NCI-H1436 treated with DMSO at 0.1 percent for 48 hours (cell line): ENCODE measurements at regions not wholly inside any gene's neighbourhood (a gene's known extent, or its start where the extent isn't known, plus 50 kb on each side); places are given as distances from the start of the nearest gene placed in this dataset.

ENCODE experiments used
- DNase-seq: peaks from one replicate; lab custom pipeline; 2025; lab: John Stamatoyannopoulos, UW

DNA sequence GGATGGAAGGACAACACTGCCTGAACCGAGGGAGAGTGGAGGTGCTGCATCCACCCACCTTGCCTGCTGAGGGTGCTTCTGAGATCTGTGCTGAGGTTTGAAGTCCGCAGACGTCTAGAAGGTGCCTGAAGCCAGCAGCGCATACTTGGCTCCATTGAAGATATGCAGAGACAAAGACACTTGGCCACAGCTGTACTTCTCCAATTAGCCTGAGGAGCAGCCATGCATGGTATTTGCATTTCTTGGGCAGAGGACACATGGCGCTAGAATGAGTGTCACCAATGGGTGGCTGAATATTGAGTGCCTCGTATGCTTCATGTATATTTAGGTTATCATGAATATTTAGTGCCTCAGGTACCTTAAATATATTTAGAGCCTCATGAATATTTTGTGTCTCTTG, 128.7 kb upstream of the ATP6AP2 start:
- no peak for DNase-seq

DNA sequence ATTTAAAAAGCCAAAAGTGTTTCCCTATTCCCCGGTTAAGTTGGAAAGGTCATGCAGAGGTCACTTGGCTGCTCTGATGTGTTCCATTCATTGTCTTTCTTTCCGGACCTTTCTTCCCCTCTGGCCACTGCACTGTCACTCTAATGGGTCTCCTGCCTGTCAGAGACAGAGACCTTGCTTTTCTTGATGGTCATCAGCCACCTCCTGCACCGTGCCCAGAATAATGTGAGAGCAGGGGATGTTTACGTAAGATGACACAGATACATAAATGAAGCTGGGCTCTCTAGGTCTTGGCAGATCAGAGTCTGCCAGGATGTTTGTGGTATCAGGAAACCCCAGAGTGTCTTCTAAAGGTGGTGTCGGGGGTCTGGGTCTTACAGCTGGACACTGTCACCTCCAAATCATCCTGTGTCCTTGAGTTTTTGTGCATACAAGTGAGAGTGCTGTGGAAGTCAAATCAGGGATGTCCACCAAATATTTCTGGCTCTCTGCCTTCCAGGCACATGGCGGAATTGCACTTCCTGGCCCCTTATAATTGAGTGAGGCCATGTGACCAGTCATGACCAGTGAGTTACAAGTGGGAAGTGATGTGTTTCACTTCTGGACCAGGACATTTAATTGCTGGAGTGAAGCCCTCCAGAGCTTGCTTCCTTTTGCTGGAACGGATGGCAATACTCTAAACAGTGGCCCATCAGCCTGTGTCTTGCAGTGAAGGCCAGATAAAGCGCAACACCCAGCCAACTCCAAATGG, 130.6 kb upstream of the ATP6AP2 start:
- DNase-seq = no peak

DNA sequence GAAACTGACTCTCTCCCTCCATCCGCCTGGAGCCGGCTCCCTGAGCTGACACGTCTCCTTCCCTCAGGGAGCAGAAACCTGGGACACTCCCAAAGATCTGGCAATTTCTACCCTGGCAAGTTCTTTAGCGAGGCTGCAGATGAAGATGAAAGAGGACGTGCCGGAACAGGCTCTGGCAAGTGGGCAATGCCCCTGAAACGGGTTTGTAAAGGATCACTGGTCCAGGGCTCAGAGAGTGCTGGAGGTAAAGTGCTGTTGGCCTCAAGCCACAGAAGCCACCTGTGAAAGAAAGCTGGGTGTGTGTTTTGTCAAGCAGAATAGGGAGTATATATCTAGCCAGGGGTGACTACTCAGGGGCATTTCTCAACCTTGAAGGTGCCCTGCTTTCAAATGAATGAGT, 131.4 kb upstream of the ATP6AP2 start:
- no peak for DNase-seq

DNA sequence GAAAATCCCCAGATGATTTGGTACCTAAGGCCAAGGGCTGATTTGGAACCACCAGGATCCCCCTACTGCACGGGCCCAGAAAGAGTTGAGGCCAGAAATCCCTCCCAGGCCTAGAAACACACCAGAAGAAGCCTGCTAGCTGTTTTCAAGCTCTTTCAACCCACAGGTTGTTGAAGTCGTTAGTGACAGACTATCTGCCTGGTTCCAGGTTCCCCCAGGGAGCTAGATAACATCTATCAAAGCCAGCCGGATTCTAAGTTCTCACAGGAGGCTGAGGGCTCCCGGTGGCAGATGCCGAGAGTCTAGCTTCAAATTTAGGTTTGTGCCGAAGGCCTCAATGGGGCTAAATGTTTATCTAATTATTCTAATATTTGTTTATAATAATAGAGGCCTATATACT, 132.0 kb upstream of the ATP6AP2 start:
- no peak for DNase-seq

DNA sequence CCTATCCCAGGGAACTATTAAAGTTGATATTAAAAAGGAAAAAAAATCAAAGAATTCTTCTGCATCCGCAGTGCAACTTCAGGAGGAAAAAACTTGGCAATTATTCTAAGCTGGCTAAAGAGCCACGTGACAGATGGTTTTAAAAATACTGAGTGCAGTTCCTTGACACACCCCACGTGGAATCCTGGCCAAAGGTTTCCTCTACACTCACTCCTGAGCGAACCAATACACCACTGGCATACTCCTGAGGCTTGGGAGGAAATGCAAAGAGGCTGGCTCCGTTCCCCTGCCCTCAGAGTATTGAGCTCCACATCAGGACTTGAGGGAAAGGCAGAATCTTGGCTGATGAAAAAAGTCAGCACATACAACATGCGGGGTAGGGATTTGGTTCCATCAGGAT, 133.8 kb upstream of the ATP6AP2 start:
- no peak for DNase-seq

DNA sequence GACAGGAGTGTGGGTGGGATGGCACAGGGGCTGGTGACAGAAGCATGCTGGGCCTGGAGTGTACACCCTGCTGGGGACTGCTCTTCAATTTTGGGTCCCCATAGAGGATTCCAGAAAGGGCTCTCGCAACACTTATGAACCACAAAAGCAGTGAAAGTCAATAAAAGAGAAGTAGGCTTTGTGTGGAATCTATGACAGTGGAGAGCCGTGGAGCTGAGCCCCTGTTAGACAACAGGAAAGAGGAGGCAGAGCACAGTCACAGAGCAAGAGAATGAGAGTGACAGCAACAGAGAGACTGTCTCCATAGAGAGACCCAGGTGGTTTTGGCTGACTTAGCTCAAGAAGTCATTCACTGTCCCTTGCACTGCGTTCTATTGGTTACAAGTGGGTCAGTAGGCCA, 135.1 kb upstream of the ATP6AP2 start:
- DNase-seq = no peak

DNA sequence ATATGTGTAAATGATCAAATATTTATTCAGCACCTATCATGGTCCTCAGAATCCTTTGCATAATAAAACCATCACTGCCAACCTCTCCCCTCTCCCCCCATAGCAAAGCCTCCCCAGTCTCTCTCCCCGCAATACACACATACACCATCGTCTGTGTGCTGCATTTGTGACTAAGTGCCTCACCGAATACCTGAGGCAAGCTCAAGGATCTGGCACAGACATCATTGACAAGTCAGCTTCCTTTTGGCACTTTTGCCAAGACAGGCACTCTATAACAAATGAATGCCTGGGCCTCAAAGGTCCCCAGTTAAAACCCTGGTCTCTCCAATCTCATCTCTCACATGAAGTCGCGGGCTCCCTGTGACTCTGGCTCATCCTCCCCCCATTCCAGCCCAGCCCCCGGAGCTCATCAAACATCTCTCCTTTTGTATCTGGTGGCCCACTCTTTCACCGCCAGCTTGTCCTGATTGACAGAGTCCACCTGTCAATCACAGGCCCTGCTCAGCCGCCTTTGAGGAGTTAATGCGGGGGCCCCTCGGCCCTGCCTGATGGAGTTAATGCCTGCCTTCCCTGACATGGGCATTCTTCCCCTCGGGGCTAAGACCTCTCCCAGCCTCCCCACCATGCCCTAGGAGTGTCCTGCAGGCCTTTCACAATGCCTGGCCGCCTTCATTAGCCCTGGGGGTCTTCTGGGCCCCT, 135.8 kb upstream of the ATP6AP2 start:
- no peak for DNase-seq

DNA sequence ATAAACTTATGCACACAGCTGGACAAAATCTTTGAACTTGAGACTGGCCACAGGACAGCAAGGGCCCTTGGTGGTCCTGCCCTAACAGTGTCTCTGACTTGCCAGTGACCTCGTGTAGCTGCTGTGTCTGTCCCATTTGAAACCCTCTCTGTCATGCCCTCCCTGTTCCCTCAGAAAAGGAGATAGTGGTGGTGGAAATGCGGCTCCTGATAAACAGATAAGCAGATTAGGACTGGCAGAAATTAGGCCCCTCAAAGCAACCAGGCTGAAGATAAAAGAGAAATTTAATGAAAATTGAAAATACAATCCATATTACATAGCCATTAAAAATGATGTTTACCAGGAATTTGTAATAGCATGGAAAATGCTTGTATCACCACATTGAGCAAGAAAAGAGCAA, 136.6 kb upstream of the ATP6AP2 start:
- no peak for DNase-seq

DNA sequence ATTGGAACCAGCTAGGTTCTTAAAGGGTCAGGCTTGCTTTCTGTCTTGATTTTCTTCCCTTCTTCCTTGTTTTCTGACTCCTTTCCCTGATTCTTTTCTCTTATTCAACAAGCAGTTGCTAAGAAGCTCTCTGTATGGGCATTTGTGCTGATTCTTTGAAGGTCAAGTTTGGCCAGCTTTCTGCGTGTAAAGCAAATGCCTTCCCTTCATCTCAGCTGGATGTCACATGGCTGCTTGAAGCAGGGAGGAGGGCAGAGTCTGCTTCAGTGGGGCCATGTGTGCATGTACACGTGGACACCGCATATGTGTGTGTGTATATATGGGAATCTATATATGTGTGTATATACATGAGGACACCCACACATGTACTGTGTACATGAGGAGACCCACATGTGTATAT, 139.9 kb upstream of the ATP6AP2 start:
- DNase-seq = no peak

DNA sequence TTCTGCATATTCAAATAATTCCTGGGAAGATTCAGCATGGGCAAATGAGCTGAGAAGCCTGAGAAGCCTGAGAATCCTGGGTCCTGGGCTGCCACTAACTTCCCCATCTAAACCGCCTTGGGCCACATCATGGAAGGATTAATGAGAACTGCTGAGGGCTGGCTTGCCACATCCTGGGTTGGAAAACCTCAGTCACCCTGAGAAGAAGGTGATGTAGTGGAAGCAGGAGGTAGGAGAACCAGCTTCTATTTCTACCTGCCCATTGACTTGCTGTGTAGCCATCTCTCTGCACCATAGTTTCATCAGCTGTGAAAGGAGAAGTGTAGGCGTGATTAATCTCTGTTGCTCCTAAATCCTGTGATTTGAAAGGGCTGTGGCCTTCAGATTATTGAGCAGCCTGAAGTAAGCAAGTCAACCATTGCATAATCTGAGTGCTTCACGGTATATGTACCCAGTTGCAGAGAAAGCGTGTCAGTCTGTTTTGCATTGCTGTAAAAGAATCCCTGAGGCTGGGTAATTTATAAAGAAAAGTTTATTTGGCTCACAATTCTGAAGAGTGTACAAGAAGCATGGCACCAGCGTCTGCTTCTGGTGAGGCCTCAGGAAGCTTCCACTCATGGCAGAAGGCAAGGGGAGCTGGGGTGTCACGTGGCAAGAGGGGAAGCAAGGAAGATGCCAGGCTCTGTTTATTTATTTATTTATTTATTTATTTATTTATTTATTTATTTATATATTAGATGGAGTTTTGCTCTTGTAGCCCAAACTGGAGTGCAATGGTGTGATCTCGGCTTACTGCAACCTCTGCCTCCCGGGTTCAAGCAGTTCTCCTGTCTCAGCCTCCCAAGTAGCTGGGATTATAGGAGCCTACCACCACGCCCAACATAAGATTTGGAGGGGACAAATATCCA, 140.9 kb upstream of the ATP6AP2 start:
- no peak for DNase-seq

DNA sequence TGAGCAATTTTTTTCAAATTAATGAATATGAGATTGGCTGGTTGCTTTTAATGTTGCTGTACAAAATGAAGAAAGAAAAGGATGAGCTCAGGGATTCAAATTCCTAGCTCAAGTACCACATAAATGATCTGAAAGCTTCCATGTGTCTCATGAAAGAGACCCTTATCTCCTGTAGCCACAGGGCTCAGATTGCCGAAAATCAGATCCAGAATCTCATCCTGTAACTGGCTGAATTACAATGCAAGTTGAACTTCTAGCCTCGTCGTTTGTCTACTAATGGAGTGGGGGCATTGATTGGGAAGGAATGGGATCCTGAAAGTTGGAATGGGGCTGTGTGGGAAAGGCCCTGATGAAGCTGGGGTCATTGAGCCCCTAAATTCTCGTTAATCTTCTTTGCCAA, 143.4 kb upstream of the ATP6AP2 start:
- no peak for DNase-seq

DNA sequence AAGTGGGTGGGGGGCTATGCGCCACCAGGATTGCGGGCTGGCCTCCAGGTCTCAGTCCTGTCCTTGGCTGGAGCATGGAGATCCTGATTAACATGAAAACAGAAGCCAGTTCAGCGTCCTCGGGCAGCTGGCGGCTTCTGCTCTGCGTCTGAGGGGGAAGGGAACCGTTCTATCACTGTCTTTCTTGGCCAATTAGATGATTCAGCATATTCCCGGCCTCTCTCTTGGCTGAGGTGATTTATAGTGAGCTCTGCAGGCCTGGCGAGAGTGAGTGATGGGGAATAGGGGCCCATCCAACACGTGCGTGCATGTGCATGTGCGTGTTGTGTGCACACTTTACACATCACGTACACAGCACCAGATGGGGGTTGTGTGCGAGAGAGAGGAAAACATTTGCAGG, 145.8 kb upstream of the ATP6AP2 start:
- peak; percentile 17 for DNase-seq

DNA sequence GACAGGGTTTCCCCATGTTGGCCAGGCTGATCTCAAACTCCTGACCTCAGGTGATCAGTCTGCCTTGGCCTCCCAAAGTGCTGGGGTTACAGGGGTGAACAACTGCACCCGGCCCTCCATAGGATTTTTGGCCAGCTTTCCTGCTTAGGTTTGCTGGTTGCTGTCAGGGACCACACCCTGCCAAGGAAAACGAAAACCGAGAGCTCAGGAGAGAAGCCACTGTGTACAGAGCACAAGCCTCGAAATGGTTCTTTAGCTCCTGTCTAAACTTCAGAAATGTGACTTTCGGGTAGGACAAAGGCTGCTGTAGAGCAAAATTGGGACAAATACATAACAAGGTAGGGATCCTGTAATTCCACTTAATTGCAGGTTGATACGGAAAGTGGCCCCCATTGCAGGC, 146.3 kb upstream of the ATP6AP2 start:
- no peak for DNase-seq

DNA sequence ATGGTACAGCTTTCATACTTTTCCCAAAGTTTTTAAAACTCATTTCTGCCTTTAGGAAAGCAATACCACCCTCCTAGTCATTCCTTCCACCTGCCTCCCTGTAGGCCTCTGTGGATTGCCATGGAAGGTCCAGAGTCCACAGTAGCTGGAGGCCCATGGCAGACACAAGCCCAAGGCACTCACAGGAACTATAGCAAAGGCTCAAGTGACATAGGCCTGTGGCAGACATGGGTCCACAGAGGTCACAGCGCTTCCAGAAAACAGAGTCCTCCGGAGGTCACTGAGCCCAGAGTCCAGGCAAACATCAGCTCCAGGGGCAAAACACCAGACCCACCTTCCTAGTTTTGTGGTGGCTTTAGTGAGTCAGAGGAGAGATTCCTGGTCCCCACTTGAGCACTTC, 147.6 kb upstream of the ATP6AP2 start:
- no peak for DNase-seq

DNA sequence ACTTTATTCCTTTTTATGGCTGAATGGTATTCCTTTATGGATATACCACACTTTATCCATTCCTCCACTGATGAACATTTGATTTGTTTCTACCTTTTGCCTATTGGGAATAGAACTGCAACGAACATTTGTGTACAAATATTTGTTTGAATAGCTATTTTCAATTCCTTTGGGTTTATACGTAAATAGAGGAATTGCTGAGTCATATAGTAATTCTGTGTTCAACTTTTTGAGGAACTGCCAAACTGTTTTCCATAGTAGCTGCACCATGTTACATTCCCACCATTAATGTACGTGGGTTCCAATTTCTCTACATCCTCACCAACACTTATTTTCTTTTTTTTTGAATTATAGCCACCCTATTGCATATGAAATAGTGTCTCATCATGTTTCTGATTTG, 156.5 kb upstream of the ATP6AP2 start:
- DNase-seq = no peak

DNA sequence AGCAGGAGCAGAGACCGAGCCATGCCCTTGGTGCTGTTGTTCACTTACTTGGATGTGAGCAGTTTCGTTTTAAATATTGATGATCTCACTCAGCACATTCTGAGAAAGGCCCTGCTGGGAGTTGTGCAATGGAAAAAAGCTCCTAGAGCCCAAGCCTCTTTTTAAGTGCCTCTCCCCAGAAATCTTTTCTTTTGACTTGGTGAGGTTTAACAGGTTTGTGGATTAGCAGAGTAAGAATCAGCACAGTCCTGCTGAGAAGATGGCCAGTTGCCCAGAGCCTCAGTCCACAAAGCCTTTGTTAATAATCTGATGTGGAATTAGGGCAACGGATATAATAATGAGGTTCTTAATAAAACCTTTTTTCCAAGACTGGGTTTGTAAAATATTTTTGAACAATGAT, 157.5 kb upstream of the ATP6AP2 start:
- no peak for DNase-seq

DNA sequence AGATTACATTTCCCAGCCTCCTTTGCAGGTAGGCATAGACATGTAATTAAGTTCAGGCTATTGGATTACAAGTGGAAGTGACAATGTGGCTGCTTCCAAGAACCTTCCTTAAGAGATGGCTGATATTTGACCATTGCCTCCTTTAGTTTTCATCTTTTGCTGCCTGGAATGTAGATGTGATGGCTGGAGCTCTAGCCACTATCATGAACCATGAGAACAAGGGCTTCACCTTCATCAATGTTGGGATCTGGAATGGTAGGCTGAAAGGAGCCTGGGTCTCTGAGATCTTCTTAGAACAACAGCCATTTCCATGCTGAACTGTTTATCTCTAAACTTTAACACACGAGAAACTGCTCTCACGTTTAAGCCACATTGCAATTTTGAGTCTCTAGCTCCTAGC, 158.7 kb upstream of the ATP6AP2 start:
- DNase-seq = no peak

DNA sequence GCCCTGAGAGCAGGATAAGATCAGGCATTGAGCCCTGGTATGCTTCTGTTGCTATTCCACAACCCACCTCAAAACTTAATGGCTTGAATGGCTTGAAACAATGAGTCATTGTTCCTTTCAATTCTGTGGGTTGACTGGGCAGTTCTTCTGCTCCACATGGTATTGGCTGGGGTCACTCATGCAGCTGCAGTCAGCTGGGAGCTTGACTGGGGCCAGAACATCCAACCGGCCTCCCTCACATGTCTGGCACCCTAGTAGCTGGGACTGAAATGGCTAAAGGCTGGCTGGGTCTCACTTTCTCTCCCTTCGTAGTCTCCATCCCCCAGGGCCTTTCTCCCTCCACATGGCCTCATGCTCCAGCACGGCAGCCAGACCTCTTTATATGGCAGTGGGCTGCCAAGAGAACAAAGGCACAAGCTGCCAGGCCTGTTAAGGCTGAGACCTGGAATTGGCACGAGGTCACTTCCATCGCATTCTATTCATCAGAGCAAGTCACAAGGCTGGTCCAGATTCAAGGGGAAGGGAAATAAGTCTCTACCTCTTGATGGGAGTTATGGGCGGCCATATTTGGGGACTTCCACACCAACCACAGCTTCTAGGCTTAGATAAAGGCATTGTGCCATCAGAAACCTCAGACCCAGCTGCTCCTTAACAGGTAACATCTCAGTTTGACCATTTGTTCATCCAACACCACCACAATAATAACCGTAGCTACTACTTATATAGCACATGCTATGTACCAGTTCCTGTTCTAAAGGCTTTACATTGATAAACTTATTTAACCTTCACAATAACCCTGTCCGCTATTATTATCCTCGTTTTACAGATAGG, 159.7 kb upstream of the ATP6AP2 start:
- no peak for DNase-seq

DNA sequence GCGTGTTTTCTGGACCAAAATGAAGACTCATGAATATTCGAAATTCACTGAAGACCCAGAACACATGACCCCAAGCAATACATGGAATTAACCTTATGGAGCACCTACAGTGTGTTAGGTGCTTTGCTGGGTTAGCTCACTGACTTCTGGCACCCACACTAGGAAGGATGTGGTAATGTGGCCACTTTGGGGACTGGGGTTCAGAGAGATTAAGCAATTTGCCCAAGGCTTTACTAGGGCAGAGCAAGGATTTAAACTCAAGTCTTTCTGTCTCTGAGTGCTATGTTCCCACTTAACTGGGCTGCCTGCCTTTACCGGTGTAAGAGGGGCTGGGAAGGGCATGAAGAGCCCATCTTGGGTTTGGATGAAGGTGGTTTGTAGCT, 162.0 kb upstream of the ATP6AP2 start:
- no peak for DNase-seq

DNA sequence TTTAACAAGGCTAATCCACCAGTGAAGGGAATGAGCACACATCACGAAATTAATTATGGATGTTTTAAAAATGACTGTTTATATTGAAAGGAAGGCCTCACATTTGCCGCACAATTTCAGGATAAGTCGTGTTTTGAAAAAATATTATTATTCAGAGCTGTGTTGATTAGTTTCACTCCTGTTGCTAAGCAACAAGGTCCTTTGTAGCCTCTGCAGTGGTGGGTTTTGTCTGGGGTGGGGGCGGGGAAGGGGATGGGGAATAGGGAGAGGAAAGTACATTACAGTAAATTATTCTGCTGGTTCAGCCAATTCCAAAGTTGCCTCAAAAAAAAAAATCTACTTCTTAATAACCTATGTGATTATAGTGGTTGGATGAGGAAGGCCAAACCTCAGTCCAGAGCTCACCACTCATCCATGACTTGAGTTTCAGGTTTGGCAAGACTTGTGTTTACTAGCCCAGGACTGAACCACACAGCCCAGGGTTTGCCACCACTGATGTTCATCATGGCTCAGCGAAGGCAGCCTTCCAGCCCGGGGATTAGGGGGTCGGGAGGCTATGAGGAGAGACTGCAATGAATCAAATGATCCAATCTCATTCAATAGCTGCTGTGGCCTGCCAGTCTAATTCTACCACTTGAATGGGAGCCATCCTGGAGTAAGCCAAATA, 162.5 kb upstream of the ATP6AP2 start:
- no peak for DNase-seq

DNA sequence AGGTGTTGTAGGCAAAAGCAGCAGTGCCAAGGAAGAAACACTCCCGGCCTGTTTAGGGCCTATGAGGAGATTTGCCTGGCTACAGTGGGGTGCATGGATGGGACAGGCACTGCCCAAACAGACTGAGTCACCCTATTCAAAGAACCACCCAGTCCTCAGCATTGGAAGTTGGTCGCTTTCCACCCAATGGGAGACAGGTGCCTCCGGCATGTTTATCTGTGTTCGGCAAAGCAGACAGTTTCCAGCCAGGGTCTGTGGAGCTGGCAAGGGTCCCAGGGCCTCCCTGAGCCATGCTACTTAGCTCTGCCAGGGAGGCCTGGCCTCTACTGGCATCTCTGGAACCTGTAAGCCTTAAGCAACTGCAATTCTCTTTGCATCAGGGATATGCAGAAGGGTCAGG, 165.1 kb upstream of the ATP6AP2 start:
- no peak for DNase-seq

DNA sequence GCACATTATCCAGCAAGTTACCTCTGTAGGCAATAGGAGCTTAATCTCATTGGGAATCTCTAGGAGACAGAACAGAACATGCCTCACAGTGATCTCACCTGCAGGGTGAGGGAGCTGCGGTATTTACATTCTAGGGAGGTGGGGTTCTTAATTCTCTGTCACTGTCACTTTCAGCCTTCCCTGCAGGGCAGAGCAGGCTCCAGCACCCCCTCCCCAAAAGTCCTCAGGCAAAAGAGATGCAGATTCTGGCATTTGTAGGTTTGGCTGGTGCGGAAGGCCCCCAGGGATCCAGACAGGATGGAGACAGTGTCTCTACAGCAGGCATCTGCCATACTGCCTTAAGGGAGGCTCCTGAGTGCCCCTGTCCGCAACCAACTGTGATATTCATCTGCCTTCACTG, 166.4 kb upstream of the ATP6AP2 start:
- DNase-seq = no peak
